ENCODE measurements at regions not wholly inside any gene's neighbourhood (a gene's known extent, or its start where the extent isn't known, plus 50 kb on each side); places are given as distances from the start of the nearest gene placed in this dataset.

GRCh38 chr1:170326186-170326585 lies 180.4 kb downstream of the NTMT2 start:
- TF ChIP-seq CTCF (IDR thresholded peaks at IDR 0.05) (no peak), POLR2A (IDR thresholded peaks at IDR 0.05) (no peak)

All from Peyer's patch (tissue), 4 donors.